ENCODE measurements at regions not wholly inside any gene's neighbourhood (a gene's known extent, or its start where the extent isn't known, plus 50 kb on each side); places are given as distances from the start of the nearest gene placed in this dataset.

GRCh38 chrX:38856670-38857265 lies 55.5 kb downstream of the MID1IP1 start:
- no peak for DNase-seq
- no peaks in the 10 kb centered on the region for H3K9me3 ChIP-seq (ENCODE audit: control insufficient read depth, low read depth, low read length)
- no peaks in the 10 kb centered on the region for H3K27me3 ChIP-seq (ENCODE audit: control insufficient read depth, insufficient read depth, low read length)
- H3K4me1 ChIP-seq (ENCODE audit: control insufficient read depth, insufficient read depth, low read length), result no peaks in the 10 kb centered on the region
- H3K4me3 ChIP-seq (ENCODE audit: low read length), result no peak overlapping the region
- no peaks in the 10 kb centered on the region for H3K36me3 ChIP-seq (ENCODE audit: control insufficient read depth, insufficient read depth, low read length)
- H3K27ac ChIP-seq (ENCODE audit: low read length), result no peak overlapping the region
- no CpG with 5 or more reads among the region's 4 CpGs for WGBS (ENCODE audit: insufficient coverage, low lambda C conversion rate)

GRCh38 chrX:38857736-38858523 lies 56.7 kb downstream of the MID1IP1 start:
- Histone ChIP-seq H3K9me3 (ENCODE audit: control insufficient read depth, low read depth, low read length) (no peaks in the 10 kb centered on the region), H3K27me3 (ENCODE audit: control insufficient read depth, insufficient read depth, low read length) (no peaks in the 10 kb centered on the region), H3K4me3 (ENCODE audit: low read length) (no peak overlapping the region), H3K27ac (ENCODE audit: low read length) (no peak overlapping the region), H3K4me1 (ENCODE audit: control insufficient read depth, insufficient read depth, low read length) (no peaks in the 10 kb centered on the region), H3K36me3 (ENCODE audit: control insufficient read depth, insufficient read depth, low read length) (no peaks in the 10 kb centered on the region)
- no CpG with 5 or more reads among the region's 5 CpGs for WGBS (ENCODE audit: insufficient coverage, low lambda C conversion rate)
- DNase-seq, result no peak

- Histone ChIP-seq H3K27ac (ENCODE audit: low read length) (no peak overlapping the region), H3K27me3 (ENCODE audit: control insufficient read depth, insufficient read depth, low read length) (no peaks in the 10 kb centered on the region), H3K9me3 (ENCODE audit: control insufficient read depth, low read depth, low read length) (no peaks in the 10 kb centered on the region), H3K36me3 (ENCODE audit: control insufficient read depth, insufficient read depth, low read length) (no peaks in the 10 kb centered on the region), H3K4me3 (ENCODE audit: low read length) (no peak overlapping the region), H3K4me1 (ENCODE audit: control insufficient read depth, insufficient read depth, low read length) (no peaks in the 10 kb centered on the region)
- no peak for DNase-seq
These were observed 58.3 kb downstream of the MID1IP1 start for GRCh38 chrX:38859602-38860001.

DNA sequence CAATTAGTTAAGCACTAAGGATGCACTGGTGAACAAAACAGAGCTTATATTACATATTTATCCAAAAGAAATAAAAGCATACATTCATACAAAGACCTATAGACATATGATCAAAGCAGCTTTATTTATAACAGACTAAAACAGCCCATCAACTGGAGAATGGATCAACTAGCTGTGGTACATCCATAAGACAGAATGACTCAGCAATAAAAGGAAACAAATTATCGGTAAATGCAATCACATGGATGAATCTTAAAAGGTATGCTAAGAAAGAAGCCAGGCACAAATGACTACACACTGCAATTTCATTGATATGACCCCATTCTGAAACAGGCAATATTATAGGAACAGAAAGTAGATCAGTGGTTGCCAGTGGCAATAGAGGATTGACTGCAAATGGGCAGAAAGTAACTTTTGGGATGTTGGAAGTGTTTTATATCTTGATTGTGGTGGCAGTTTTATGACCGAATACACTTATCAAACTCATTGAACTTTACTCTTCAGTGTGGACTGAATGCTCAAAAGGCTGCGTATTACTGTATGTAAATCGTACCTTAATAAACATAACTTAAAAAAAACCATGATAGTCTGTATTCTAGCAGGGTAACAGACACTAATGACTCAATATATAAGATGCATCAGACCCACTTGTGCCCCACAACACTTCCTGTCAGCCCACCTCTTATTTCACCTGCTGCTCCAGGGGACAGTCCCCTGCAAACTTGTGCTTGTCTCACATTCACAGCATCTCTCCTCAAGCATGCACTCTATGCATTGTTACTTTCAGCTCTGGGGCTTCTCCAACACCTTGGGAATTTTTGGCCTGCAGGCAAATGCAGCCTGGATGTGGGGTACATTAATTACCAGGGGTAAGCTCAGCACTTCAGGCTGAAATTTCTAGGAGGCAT lies 59.1 kb downstream of the MID1IP1 start:
- Histone ChIP-seq H3K4me3 (ENCODE audit: low read length) (no peak overlapping the region), H3K27me3 (ENCODE audit: control insufficient read depth, insufficient read depth, low read length) (no peaks in the 10 kb centered on the region), H3K36me3 (ENCODE audit: control insufficient read depth, insufficient read depth, low read length) (no peaks in the 10 kb centered on the region), H3K9me3 (ENCODE audit: control insufficient read depth, low read depth, low read length) (no peaks in the 10 kb centered on the region), H3K27ac (ENCODE audit: low read length) (no peak overlapping the region), H3K4me1 (ENCODE audit: control insufficient read depth, insufficient read depth, low read length) (no peaks in the 10 kb centered on the region)
- no CpG with 5 or more reads among the region's 4 CpGs for WGBS (ENCODE audit: insufficient coverage, low lambda C conversion rate)
- DNase-seq, result no peak

GRCh38 chrX:38861489-38861888 lies 60.2 kb downstream of the MID1IP1 start:
- Histone ChIP-seq H3K27me3 (ENCODE audit: control insufficient read depth, insufficient read depth, low read length) (no peaks in the 10 kb centered on the region), H3K4me3 (ENCODE audit: low read length) (no peak overlapping the region), H3K27ac (ENCODE audit: low read length) (no peak overlapping the region), H3K4me1 (ENCODE audit: control insufficient read depth, insufficient read depth, low read length) (no peaks in the 10 kb centered on the region), H3K9me3 (ENCODE audit: control insufficient read depth, low read depth, low read length) (no peaks in the 10 kb centered on the region), H3K36me3 (ENCODE audit: control insufficient read depth, insufficient read depth, low read length) (no peaks in the 10 kb centered on the region)
- no CpG with 5 or more reads among the region's 2 CpGs for WGBS (ENCODE audit: insufficient coverage, low lambda C conversion rate)
- no peak for DNase-seq

DNA sequence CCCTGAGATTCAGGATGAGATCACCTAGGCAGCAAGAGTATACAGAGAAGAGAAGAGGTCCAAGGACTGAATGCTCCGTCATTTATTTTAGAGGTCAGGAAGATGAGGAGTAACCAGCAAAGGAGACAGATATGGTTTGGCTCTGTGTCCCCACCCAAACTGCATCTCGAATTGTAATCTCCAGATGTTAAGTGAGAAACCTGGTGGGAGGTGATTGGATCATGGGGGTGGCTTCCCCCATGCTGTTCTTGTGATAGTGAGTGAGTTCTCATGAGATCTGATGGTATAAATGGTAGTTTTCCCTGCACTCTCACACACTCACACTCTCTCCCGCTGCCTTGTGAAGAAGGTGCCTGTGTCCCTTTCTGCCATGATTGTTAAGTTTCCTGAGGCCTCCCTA lies 60.8 kb downstream of the MID1IP1 start:
- no CpG with 5 or more reads among the region's 3 CpGs for WGBS (ENCODE audit: insufficient coverage, low lambda C conversion rate)
- Histone ChIP-seq H3K36me3 (ENCODE audit: control insufficient read depth, insufficient read depth, low read length) (no peaks in the 10 kb centered on the region), H3K27ac (ENCODE audit: low read length) (no peak overlapping the region), H3K9me3 (ENCODE audit: control insufficient read depth, low read depth, low read length) (no peaks in the 10 kb centered on the region), H3K4me1 (ENCODE audit: control insufficient read depth, insufficient read depth, low read length) (no peaks in the 10 kb centered on the region), H3K4me3 (ENCODE audit: low read length) (no peak overlapping the region), H3K27me3 (ENCODE audit: control insufficient read depth, insufficient read depth, low read length) (no peaks in the 10 kb centered on the region)
- DNase-seq, result no peak

DNA sequence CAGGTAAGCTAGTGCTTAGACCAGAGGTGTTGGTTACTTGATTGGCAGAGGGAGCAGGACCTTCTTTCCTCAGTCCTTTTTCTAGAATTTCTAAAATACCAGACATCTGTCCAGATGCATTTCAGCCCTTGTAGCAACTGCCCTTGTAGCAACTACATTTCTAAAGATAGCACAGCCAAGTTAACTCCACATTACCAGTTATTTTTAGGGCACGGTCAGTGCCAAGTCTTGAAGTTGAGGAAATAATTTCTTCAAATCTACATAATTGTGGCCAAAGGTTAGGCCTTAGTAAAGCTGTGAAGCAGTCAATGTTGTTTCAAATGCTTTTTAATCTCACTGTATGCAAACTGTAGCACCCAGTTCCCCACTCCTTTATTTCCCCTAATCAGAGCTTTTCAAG lies 62.9 kb downstream of the MID1IP1 start:
- Histone ChIP-seq H3K9me3 (ENCODE audit: control insufficient read depth, low read depth, low read length) (no peaks in the 10 kb centered on the region), H3K27ac (ENCODE audit: low read length) (no peak overlapping the region), H3K4me1 (ENCODE audit: control insufficient read depth, insufficient read depth, low read length) (no peaks in the 10 kb centered on the region), H3K27me3 (ENCODE audit: control insufficient read depth, insufficient read depth, low read length) (no peaks in the 10 kb centered on the region), H3K4me3 (ENCODE audit: low read length) (no peak overlapping the region), H3K36me3 (ENCODE audit: control insufficient read depth, insufficient read depth, low read length) (no peaks in the 10 kb centered on the region)
- DNase-seq, result no peak
- WGBS (ENCODE audit: insufficient coverage, low lambda C conversion rate), result no CpG with 5 or more reads among the region's 1 CpG

- Histone ChIP-seq H3K27ac (ENCODE audit: low read length) (no peak overlapping the region), H3K9me3 (ENCODE audit: control insufficient read depth, low read depth, low read length) (no peaks in the 10 kb centered on the region), H3K36me3 (ENCODE audit: control insufficient read depth, insufficient read depth, low read length) (no peaks in the 10 kb centered on the region), H3K4me3 (ENCODE audit: low read length) (no peak overlapping the region), H3K27me3 (ENCODE audit: control insufficient read depth, insufficient read depth, low read length) (no peaks in the 10 kb centered on the region), H3K4me1 (ENCODE audit: control insufficient read depth, insufficient read depth, low read length) (no peaks in the 10 kb centered on the region)
- WGBS (ENCODE audit: insufficient coverage, low lambda C conversion rate), result no CpG with 5 or more reads among the region's 6 CpGs
- no peak for DNase-seq
These were observed 67.1 kb downstream of the MID1IP1 start for GRCh38 chrX:38868321-38868720.

DNA sequence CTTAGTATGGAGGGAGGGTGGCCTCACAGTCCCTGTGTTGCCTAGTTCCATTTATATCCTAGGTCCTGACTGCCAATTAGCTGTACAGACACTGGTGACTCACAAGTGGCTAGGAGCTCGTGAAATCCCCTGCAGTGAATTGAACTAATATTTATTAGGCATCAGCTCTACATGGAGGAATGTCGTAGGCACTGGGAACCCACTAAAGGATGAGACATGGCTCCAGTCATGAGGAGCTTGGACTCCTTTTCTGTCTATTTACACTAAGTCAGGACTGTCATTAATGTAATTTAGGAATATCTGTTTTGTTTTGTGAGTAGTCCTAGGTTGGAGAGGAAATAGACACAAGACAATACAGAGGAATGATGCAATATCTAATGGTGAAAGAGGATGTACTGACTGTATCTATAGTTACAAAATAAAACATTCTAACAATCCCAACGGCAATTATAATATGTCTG lies 67.7 kb downstream of the MID1IP1 start:
- no peak for DNase-seq
- WGBS (ENCODE audit: insufficient coverage, low lambda C conversion rate), result no CpG with 5 or more reads among the region's 3 CpGs
- no peak overlapping the region for H3K4me3 ChIP-seq (ENCODE audit: low read length)
- H3K36me3 ChIP-seq (ENCODE audit: control insufficient read depth, insufficient read depth, low read length), result no peaks in the 10 kb centered on the region
- H3K27me3 ChIP-seq (ENCODE audit: control insufficient read depth, insufficient read depth, low read length), result no peaks in the 10 kb centered on the region
- H3K4me1 ChIP-seq (ENCODE audit: control insufficient read depth, insufficient read depth, low read length), result no peaks in the 10 kb centered on the region
- no peak overlapping the region for H3K27ac ChIP-seq (ENCODE audit: low read length)
- H3K9me3 ChIP-seq (ENCODE audit: control insufficient read depth, low read depth, low read length), result no peaks in the 10 kb centered on the region

DNA sequence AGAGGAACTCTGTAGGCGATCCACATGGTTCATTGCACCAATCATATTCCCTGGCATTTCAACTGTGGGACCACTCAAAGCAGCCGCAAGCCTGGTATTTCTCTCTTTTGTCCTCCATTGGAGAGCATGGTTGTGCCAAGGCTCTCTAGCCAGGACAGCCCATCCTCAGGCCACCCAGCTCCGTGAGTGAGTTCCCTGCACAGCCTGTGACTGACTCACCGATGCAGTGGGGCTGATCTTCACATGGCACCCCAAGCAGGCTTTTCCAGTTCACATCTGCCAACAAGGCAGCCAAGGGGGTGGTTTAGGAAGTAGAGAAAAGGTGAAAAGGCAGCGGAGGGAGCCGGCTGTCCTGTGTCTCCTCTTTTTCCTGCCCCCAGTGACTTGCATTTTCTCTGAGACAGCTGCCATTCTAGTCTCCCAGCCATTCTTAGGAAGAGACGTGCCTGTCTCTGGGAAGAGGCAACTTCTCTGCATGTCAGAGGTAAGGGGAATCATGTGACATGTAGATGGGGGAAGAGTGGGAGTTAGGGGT lies 69.2 kb downstream of the MID1IP1 start:
- no peak overlapping the region for H3K4me3 ChIP-seq (ENCODE audit: low read length)
- no peaks in the 10 kb centered on the region for H3K9me3 ChIP-seq (ENCODE audit: control insufficient read depth, low read depth, low read length)
- no peaks in the 10 kb centered on the region for H3K36me3 ChIP-seq (ENCODE audit: control insufficient read depth, insufficient read depth, low read length)
- no peaks in the 10 kb centered on the region for H3K4me1 ChIP-seq (ENCODE audit: control insufficient read depth, insufficient read depth, low read length)
- WGBS (ENCODE audit: insufficient coverage, low lambda C conversion rate), result no CpG with 5 or more reads among the region's 7 CpGs
- H3K27me3 ChIP-seq (ENCODE audit: control insufficient read depth, insufficient read depth, low read length), result no peaks in the 10 kb centered on the region
- H3K27ac ChIP-seq (ENCODE audit: low read length), result no peak overlapping the region
- no peak for DNase-seq
